HCT116 (cell line): ENCODE measurements at regions not wholly inside any gene's neighbourhood (a gene's known extent, or its start where the extent isn't known, plus 50 kb on each side); places are given as distances from the start of the nearest gene placed in this dataset.
"Not testable (repeated sequence)": the region's sequence is repeated elsewhere in the genome, so short reads cannot be mapped to it uniquely, and the experiment has no call there.

Source experiments
- EGR1 ChIP-seq: IDR thresholded peaks from 2 replicates; pipeline ENCODE4 v1.6.1; 2012; ENCODE audit warnings: low read depth
- EZH2 ChIP-seq: fragments of 200-600 bp; sonication (generic); IDR thresholded peaks from 2 replicates; pipeline ENCODE4 v1.6.1; 2017; ENCODE audit warnings: antibody characterized with exemption, mixed run types
- MAX ChIP-seq: IDR thresholded peaks from 2 replicates; pipeline ENCODE4 v1.6.1; 2012
- POLR2A ChIP-seq: IDR thresholded peaks from 2 replicates; pipeline ENCODE4 v1.7.0; 2011; ENCODE audit warnings: borderline replicate concordance; ENCODE audit not compliant: insufficient read depth, insufficient read length; ENCODE audit errors: extremely low read depth
- SIN3A ChIP-seq: IDR thresholded peaks from 2 replicates; pipeline ENCODE4 v1.6.1; 2012; ENCODE audit warnings: low read depth
- ZFX ChIP-seq: fragments of 450-650 bp; IDR thresholded peaks from 2 replicates; pipeline ENCODE4 v1.6.1; 2017
- TF ChIP-seq, protein P1 (sequence below), 3 experiments: fragments of 200-600 bp in 1 of 3; sonication (generic) in 1 of 3; IDR thresholded peaks in 2 of 3; conservative IDR thresholded peaks in 1 of 3; 2 replicates each; pipeline ENCODE4 v1.5.1; 2012 to 2017; ENCODE audit warnings: low read depth in 2 of 3, low read length in 2 of 3, antibody characterized with exemption in 1 of 3, borderline replicate concordance in 1 of 3, control low read depth in 1 of 3, mild to moderate bottlenecking in 1 of 3, mixed read lengths in 1 of 3, mixed run types in 1 of 3, moderate library complexity in 1 of 3; ENCODE audit not compliant: insufficient read depth in 1 of 3
- TF ChIP-seq, protein P2 (sequence below): IDR thresholded peaks from 2 replicates; pipeline ENCODE4 v1.6.1; 2012; ENCODE audit warnings: low read depth

DNA sequence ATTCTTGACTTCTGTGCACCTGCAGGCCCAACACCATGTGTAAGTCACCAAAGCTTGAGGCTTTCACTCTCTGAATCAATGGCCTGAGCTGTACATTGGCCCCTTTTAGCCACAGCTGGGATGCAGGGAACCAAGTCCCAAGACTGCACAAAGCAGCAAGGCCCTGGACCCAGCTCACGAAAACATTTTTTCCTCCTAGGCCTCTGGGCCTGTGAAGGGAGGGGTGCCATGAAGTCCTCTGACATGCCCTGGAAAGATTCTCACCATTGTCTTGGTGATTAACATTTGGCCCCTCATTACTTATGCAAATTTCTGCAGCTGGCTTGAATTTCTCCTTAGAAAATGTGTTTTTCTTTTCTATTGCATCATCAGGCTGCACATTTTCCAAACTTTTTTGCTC, 398.6 kb downstream of the DMRTA1 start:
- TF ChIP-seq, protein P1, sequence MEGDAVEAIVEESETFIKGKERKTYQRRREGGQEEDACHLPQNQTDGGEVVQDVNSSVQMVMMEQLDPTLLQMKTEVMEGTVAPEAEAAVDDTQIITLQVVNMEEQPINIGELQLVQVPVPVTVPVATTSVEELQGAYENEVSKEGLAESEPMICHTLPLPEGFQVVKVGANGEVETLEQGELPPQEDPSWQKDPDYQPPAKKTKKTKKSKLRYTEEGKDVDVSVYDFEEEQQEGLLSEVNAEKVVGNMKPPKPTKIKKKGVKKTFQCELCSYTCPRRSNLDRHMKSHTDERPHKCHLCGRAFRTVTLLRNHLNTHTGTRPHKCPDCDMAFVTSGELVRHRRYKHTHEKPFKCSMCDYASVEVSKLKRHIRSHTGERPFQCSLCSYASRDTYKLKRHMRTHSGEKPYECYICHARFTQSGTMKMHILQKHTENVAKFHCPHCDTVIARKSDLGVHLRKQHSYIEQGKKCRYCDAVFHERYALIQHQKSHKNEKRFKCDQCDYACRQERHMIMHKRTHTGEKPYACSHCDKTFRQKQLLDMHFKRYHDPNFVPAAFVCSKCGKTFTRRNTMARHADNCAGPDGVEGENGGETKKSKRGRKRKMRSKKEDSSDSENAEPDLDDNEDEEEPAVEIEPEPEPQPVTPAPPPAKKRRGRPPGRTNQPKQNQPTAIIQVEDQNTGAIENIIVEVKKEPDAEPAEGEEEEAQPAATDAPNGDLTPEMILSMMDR (IDR thresholded peaks at IDR 0.05 in 2 of 3, conservative IDR thresholded peaks at IDR 0.05 in 1 of 3; ENCODE audit: borderline replicate concordance in 1 of 3, insufficient read depth in 1 of 3, low read depth in 2 of 3, low read length in 2 of 3): not testable (repeated sequence)
- TF ChIP-seq, protein P2, sequence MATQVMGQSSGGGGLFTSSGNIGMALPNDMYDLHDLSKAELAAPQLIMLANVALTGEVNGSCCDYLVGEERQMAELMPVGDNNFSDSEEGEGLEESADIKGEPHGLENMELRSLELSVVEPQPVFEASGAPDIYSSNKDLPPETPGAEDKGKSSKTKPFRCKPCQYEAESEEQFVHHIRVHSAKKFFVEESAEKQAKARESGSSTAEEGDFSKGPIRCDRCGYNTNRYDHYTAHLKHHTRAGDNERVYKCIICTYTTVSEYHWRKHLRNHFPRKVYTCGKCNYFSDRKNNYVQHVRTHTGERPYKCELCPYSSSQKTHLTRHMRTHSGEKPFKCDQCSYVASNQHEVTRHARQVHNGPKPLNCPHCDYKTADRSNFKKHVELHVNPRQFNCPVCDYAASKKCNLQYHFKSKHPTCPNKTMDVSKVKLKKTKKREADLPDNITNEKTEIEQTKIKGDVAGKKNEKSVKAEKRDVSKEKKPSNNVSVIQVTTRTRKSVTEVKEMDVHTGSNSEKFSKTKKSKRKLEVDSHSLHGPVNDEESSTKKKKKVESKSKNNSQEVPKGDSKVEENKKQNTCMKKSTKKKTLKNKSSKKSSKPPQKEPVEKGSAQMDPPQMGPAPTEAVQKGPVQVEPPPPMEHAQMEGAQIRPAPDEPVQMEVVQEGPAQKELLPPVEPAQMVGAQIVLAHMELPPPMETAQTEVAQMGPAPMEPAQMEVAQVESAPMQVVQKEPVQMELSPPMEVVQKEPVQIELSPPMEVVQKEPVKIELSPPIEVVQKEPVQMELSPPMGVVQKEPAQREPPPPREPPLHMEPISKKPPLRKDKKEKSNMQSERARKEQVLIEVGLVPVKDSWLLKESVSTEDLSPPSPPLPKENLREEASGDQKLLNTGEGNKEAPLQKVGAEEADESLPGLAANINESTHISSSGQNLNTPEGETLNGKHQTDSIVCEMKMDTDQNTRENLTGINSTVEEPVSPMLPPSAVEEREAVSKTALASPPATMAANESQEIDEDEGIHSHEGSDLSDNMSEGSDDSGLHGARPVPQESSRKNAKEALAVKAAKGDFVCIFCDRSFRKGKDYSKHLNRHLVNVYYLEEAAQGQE: not testable (repeated sequence)
- not testable (repeated sequence) for TF ChIP-seq POLR2A, EZH2, EGR1, MAX, ZFX, SIN3A
